MM.1S (cell line): ENCODE measurements at regions not wholly inside any gene's neighbourhood (a gene's known extent, or its start where the extent isn't known, plus 50 kb on each side); places are given as distances from the start of the nearest gene placed in this dataset.

Experiments used
- CTCF ChIP-seq: fragments of 300-600 bp; sonication (generic); IDR thresholded peaks from 2 replicates; pipeline ENCODE4 v1.5.1; 2016; ENCODE audit warnings: antibody characterized with exemption, low read length, mixed read lengths
- EZH2 ChIP-seq: fragments of 300-600 bp; sonication (generic); optimal IDR thresholded peaks from 2 replicates; pipeline ENCODE3; 2017; ENCODE audit warnings: low read depth, mild to moderate bottlenecking, antibody characterized with exemption, low read length, mixed read lengths

DNA sequence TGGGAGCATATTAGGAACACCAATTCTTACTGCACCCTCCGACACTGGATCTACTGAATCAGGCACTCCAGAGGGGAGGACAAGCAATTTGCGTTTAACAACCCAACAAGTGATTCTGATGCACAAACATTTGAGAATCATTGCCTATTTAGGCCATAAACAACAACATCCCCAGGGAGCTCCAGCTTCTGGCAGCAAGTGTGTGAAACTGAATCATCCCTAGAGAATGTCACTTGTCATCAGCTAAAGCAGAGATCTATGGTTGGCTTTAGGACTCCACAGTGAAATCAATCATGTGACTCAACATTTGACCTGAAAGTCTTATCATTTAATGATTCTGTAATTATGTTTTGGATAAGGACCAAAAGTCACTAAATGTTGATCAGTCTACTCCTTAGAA, 505.0 kb upstream of the FLRT2 start:
- TF ChIP-seq CTCF: no peak
- no peak for TF ChIP-seq EZH2
